ENCODE measurements at regions not wholly inside any gene's neighbourhood (a gene's known extent, or its start where the extent isn't known, plus 50 kb on each side); places are given as distances from the start of the nearest gene placed in this dataset.
A peak's percentile ranks its signal among the peaks of the same experiment; 100 is the strongest.

DNA sequence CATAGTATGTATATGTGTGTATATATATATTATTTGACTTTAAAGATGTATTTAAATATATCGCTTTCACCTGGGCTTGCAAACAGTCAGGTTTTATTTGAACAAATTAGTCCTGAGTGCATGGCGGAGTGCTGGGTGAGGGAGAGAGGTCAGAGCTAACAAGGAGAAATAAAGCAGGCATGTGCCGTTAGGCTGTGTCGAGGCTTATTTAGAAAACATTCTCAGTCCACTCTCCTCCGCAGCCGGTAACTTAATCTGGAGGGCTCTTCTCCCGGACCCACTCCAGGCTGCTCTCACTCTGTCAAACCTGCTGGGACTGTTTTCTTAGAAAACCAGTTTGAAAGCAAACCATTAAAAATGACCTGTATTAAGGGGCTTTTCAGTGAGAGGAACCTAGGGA, 455.9 kb downstream of the MN1 start:
- TF ChIP-seq, protein P1, sequence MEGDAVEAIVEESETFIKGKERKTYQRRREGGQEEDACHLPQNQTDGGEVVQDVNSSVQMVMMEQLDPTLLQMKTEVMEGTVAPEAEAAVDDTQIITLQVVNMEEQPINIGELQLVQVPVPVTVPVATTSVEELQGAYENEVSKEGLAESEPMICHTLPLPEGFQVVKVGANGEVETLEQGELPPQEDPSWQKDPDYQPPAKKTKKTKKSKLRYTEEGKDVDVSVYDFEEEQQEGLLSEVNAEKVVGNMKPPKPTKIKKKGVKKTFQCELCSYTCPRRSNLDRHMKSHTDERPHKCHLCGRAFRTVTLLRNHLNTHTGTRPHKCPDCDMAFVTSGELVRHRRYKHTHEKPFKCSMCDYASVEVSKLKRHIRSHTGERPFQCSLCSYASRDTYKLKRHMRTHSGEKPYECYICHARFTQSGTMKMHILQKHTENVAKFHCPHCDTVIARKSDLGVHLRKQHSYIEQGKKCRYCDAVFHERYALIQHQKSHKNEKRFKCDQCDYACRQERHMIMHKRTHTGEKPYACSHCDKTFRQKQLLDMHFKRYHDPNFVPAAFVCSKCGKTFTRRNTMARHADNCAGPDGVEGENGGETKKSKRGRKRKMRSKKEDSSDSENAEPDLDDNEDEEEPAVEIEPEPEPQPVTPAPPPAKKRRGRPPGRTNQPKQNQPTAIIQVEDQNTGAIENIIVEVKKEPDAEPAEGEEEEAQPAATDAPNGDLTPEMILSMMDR (conservative IDR thresholded peaks at IDR 0.05; ENCODE audit: control insufficient read depth, insufficient read depth, low read depth, low read length), result no peak
- no peak for DNase-seq (ENCODE audit: low read depth)
- no peak overlapping the region for H3K4me3 ChIP-seq (ENCODE audit: control insufficient read depth, low read depth, low read length)

DNA sequence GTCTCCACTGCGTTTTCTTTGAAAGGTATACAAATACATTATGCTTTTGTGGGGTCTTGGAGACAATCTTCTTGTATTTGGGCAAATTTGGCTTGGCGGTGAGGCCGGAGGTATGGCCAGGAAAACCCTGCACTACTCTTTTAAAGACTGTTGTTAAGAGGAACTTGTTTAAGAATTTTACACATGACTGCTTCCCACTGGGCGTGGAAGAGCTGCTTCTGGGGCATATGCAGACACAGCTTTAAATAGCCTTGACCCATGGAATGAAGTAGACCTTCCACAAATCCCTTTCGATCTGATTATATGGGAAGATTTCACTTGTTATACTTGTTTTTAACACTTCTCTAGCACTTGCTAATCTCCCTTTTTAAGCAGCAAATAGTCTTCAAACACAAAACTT, 453.6 kb downstream of the MN1 start:
- no peak for DNase-seq (ENCODE audit: low read depth)
- H3K4me3 ChIP-seq (ENCODE audit: control insufficient read depth, low read depth, low read length), result no peak overlapping the region
- TF ChIP-seq, protein P1 (conservative IDR thresholded peaks at IDR 0.05; ENCODE audit: control insufficient read depth, insufficient read depth, low read depth, low read length), result no peak

DNA sequence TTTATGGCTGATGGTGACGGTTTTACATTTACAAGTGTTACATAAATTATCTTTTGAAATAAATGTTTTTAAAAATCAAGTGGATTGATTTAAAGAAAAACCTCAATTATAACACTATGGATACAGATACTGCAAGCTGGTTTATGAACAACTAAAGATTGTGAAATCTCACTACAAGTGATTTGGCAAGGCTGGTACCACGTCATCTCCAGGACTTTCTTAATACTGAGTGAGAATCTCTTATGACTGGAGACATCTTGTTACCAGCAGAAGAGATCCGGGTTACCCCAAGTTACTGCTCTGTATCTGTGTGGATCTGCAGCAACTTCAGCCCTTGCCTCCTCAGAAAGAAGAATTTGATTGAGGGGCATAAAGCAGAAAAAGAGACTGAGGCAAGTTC, 452.9 kb downstream of the MN1 start:
- no peak overlapping the region for H3K4me3 ChIP-seq (ENCODE audit: control insufficient read depth, low read depth, low read length)
- DNase-seq (ENCODE audit: low read depth), result peak; percentile 39
- TF ChIP-seq, protein P1 (conservative IDR thresholded peaks at IDR 0.05; ENCODE audit: control insufficient read depth, insufficient read depth, low read depth, low read length), result no peak

DNA sequence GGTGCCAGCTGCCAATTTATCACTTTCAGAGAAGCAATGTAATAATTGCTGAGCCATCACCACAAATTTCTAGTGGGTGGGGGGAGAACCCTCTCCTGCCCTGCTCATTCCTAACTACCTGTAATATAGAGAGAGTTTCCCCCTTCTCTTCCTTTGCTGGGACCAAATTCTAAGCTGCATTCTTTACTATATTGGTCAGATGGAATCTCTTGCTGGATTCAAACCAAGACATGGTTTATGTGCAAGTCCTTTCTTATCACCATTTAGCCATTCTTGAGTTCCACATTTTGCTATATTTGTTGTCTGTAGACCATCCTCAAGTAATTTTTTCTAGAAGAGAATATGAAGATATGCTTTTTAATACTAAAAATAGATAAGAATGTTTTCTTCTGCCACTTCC, 452.1 kb downstream of the MN1 start:
- TF ChIP-seq, protein P1 (conservative IDR thresholded peaks at IDR 0.05; ENCODE audit: control insufficient read depth, insufficient read depth, low read depth, low read length), result no peak
- no peak for DNase-seq (ENCODE audit: low read depth)
- H3K4me3 ChIP-seq (ENCODE audit: control insufficient read depth, low read depth, low read length), result no peak overlapping the region

DNA sequence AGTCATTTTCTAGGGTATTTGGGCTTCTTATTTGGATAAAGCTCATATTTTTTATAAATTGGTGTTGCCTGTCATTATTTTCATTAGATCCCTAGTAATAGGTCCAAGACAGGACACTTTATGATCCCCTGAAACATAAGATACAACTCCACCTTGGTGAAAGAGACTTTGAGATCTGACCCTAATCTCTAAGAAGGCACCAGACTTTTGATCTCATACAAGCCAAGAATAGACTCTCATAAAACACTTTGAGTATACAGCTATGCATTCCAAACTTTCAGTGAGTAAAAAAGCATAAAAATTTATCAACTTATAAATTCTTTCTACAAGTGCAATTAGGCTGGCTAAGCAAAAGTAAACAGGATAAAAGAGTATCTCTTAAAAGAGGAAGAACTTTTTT, 451.2 kb downstream of the MN1 start:
- TF ChIP-seq, protein P1 (conservative IDR thresholded peaks at IDR 0.05; ENCODE audit: control insufficient read depth, insufficient read depth, low read depth, low read length), result no peak
- no peak overlapping the region for H3K4me3 ChIP-seq (ENCODE audit: control insufficient read depth, low read depth, low read length)
- no peak for DNase-seq (ENCODE audit: low read depth)

DNA sequence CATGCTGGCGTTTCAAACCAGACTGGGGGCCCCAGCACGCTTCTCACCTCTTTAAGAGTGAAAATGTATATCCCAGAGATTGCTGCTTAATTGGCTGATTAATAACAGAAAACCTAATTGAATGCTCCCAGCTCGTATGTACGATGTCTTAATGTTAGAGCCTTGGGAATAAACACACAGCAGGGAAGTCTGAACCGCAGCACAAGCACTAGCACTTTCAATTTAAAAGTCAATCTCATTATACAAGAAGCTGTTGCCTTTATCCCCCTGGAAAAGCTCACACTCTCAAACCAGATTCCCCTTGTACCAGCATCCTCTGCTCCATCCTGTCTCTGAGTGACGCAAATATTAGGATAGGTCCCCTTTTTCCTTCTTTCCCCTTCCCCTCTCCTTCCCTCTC, 449.1 kb downstream of the MN1 start:
- no peak overlapping the region for H3K4me3 ChIP-seq (ENCODE audit: control insufficient read depth, low read depth, low read length)
- TF ChIP-seq, protein P1 (conservative IDR thresholded peaks at IDR 0.05; ENCODE audit: control insufficient read depth, insufficient read depth, low read depth, low read length), result no peak
- no peak for DNase-seq (ENCODE audit: low read depth)

Measured in fibroblast of mammary gland (primary cell).